GM12872 (cell line): ENCODE measurements at regions not wholly inside any gene's neighbourhood (a gene's known extent, or its start where the extent isn't known, plus 50 kb on each side); places are given as distances from the start of the nearest gene placed in this dataset.

ENCODE experiments used
- CTCF ChIP-seq: IDR thresholded peaks from 3 replicates; pipeline ENCODE4 v1.5.1; 2011; ENCODE audit warnings: low read depth, mild to moderate bottlenecking, low read length, moderate library complexity; ENCODE audit not compliant: insufficient read depth

GRCh38 chr9:87059772-87060171 lies 112.5 kb upstream of the GAS1 start:
- TF ChIP-seq CTCF = no peak

- no peak for TF ChIP-seq CTCF
Measured at GRCh38 chr9:87062746-87063145, 115.4 kb upstream of the GAS1 start.

GRCh38 chr9:87063246-87063645 lies 115.9 kb upstream of the GAS1 start:
- TF ChIP-seq CTCF = no peak

GRCh38 chr9:87063871-87064270 lies 116.6 kb upstream of the GAS1 start:
- no peak for TF ChIP-seq CTCF

- no peak for TF ChIP-seq CTCF
Measured at GRCh38 chr9:87064311-87064710, 117.0 kb upstream of the GAS1 start.

GRCh38 chr9:87065981-87066380 lies 118.7 kb upstream of the GAS1 start:
- TF ChIP-seq CTCF = no peak

DNA sequence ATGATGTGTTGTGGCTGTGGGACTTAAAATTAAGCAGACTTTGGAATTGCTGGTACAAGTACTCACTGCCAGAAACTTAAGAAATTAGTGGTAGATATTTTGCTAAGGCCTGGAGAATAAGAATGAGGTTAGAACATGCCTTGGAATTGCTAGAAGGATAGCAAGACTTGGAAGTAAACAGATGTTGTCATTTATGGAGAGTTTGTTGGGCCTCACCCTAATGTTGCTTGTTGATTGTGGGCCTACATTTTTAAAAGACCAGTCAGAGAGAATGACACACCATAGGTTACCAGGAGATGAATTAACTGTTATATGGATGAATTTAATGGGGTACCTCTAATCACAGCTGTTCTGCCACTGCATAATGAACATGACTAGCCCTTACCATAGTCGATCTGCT lies 120.1 kb upstream of the GAS1 start:
- no peak for TF ChIP-seq CTCF
